K562 (cell line): ENCODE measurements at regions not wholly inside any gene's neighbourhood (a gene's known extent, or its start where the extent isn't known, plus 50 kb on each side); places are given as distances from the start of the nearest gene placed in this dataset.

Experiments
- BACH1 ChIP-seq: fragments of 200-800 bp; sonication (Bioruptor generic); IDR thresholded peaks from 2 replicates; pipeline ENCODE4 v1.6.1; 2016; ENCODE audit warnings: missing genetic modification characterization, missing compliant biosample characterization
- BHLHE40 ChIP-seq: IDR thresholded peaks from 2 replicates; pipeline ENCODE4 v1.6.1; 2011; ENCODE audit warnings: low read length, improper control_type of control experiment
- CHD2 ChIP-seq: IDR thresholded peaks from 2 replicates; pipeline ENCODE4 v1.6.1; 2011; ENCODE audit warnings: low read depth, low read length
- E2F5 ChIP-seq: sonication (generic); formaldehyde crosslinking; IDR thresholded peaks from 2 replicates; pipeline ENCODE4 v1.8.0; 2022; ENCODE audit warnings: mild to moderate bottlenecking, missing genetic modification reagents
- NCOA6 ChIP-seq: fragments of 450-650 bp; IDR thresholded peaks from 2 replicates; pipeline ENCODE4 v1.6.1; 2017; ENCODE audit warnings: mild to moderate bottlenecking
- ZNF347 ChIP-seq: fragments of 450-650 bp; formaldehyde crosslinking; IDR thresholded peaks from 2 replicates; pipeline ENCODE4 v1.4.0; 2020; ENCODE audit warnings: low read depth, mild to moderate bottlenecking, moderate library complexity

- TF ChIP-seq NCOA6 (no peak), ZNF347 (no peak), E2F5 (CRISPR knock-in tag) (no peak), BACH1 (tag) (no peak), CHD2 (no peak), BHLHE40 (no peak)
Observed at GRCh38 chr12:89765959-89766824, 57.6 kb upstream of the ATP2B1 start.
